A673 (cell line): ENCODE measurements at regions not wholly inside any gene's neighbourhood (a gene's known extent, or its start where the extent isn't known, plus 50 kb on each side); places are given as distances from the start of the nearest gene placed in this dataset.

Source experiments
- BruUV-seq: library from RNA; stranded (reverse); fragments of 400-500 nt; replicated peaks from 2 replicates; lab custom pipeline; 2021; lab: Mats Ljungman, UMichigan
- CTCF ChIA-PET: fragments of 300-600 bp; sonication (Branson Sonifier 250); formaldehyde crosslinking; loops from one replicate; lab custom pipeline; 2022; ENCODE audit warnings: antibody characterized with exemption; lab: Charles Lee
- POLR2A ChIA-PET: fragments of 300-600 bp; sonication (Branson Sonifier 250); formaldehyde crosslinking; loops from one replicate; lab custom pipeline; 2022; ENCODE audit warnings: antibody characterized with exemption; ENCODE audit not compliant: low non-redundant PET; lab: Charles Lee
- DNase-seq: peaks from one replicate; pipeline ENCODE4 v3.0.0-alpha.2; 2015; ENCODE audit warnings: low spot score
- H3K27ac ChIP-seq: fragments of 200-600 bp; sonication (generic); 2 replicates; pipeline ENCODE4 v1.5.1; 2016; ENCODE audit warnings: mixed run types, low read depth, mild to moderate bottlenecking, mixed read lengths, antibody characterized with exemption, low read length; ENCODE audit not compliant: poor library complexity, severe bottlenecking
- H3K27me3 ChIP-seq: fragments of 200-600 bp; sonication (generic); replicated peaks from 2 replicates; pipeline ENCODE4 v1.6.1; 2017; ENCODE audit warnings: mixed run types, low read depth, mild to moderate bottlenecking, mixed read lengths, antibody characterized with exemption, low read length; ENCODE audit not compliant: insufficient read depth, poor library complexity
- H3K36me3 ChIP-seq: fragments of 200-600 bp; sonication (generic); 2 replicates; pipeline ENCODE4 v1.6.1; 2016; ENCODE audit warnings: mixed run types, mild to moderate bottlenecking, mixed read lengths, antibody characterized with exemption, low read length; ENCODE audit not compliant: insufficient read depth, poor library complexity, severe bottlenecking
- H3K4me1 ChIP-seq: fragments of 200-600 bp; sonication (generic); 2 replicates; pipeline ENCODE4 v1.6.1; 2017; ENCODE audit warnings: mixed run types, mild to moderate bottlenecking, mixed read lengths, antibody characterized with exemption, low read length; ENCODE audit not compliant: insufficient read depth, poor library complexity, severe bottlenecking
- H3K4me3 ChIP-seq: fragments of 200-600 bp; sonication (generic); 2 replicates; pipeline ENCODE4 v1.5.1; 2016; ENCODE audit warnings: low read depth, mixed run types, mild to moderate bottlenecking, mixed read lengths, low read length; ENCODE audit not compliant: poor library complexity, severe bottlenecking
- H3K9me3 ChIP-seq: fragments of 200-600 bp; sonication (generic); 2 replicates; pipeline ENCODE4 v1.6.1; 2016; ENCODE audit warnings: mixed run types, low read depth, mild to moderate bottlenecking, mixed read lengths, antibody characterized with exemption, low read length; ENCODE audit not compliant: poor library complexity, severe bottlenecking
- CTCF ChIP-seq: fragments of 300-800, 200-600 bp; sonication (generic); conservative IDR thresholded peaks from 2 replicates; pipeline ENCODE4 v1.5.1; 2017; ENCODE audit warnings: low read depth, mild to moderate bottlenecking, antibody characterized with exemption, low read length, moderate library complexity, mixed read lengths
- EZH2 ChIP-seq: fragments of 200-600 bp; sonication (generic); IDR thresholded peaks from 2 replicates; pipeline ENCODE4 v1.6.1; 2017; ENCODE audit warnings: borderline replicate concordance, low read depth, mild to moderate bottlenecking, mixed read lengths, antibody characterized with exemption, low read length; ENCODE audit not compliant: poor library complexity, severe bottlenecking
- intact Hi-C: fragments of 100-400 bp; cut with micrococcal nuclease; formaldehyde crosslinking; loops from one replicate; pipeline ENCODE4 v1.10.0; 2022; ENCODE audit not compliant: unreplicated experiment

- POLR2A ChIA-PET = no interaction called here
- H3K4me1 ChIP-seq = peaks cover 2% of the 10 kb centered on the region
- intact Hi-C loops = no loop called here
- peaks cover 7% of the 10 kb centered on the region for H3K27me3 ChIP-seq
- TF ChIP-seq CTCF (no peak), EZH2 (no peak)
- DNase-seq = no peak
- no peaks in the 10 kb centered on the region for H3K9me3 ChIP-seq
- CTCF ChIA-PET = no interaction called here
- no peaks in the 10 kb centered on the region for H3K36me3 ChIP-seq
- no peak overlapping the region for H3K27ac ChIP-seq
- no TSS peak for BruUV-seq
- H3K4me3 ChIP-seq = no peak overlapping the region
Measured at GRCh38 chr11:123356539-123356938, 73.5 kb upstream of the GRAMD1B start.

GRCh38 chr11:123354371-123354975, 75.6 kb upstream of the GRAMD1B start:
- ChIA-PET POLR2A (no interaction called here), CTCF (no interaction called here)
- intact Hi-C loops = no loop called here
- TF ChIP-seq EZH2 (no peak), CTCF (no peak)
- no peak for DNase-seq
- Histone ChIP-seq H3K4me1 (peaks cover 5% of the 10 kb centered on the region), H3K27me3 (peaks cover 7% of the 10 kb centered on the region), H3K27ac (no peak overlapping the region), H3K36me3 (no peaks in the 10 kb centered on the region), H3K9me3 (no peaks in the 10 kb centered on the region), H3K4me3 (no peak overlapping the region)
- BruUV-seq = no TSS peak

- H3K4me3 ChIP-seq = no peak overlapping the region
- ChIA-PET POLR2A (no interaction called here), CTCF (no interaction called here)
- DNase-seq = no peak
- no peak for TF ChIP-seq CTCF
- TF ChIP-seq EZH2 = no peak
- no peaks in the 10 kb centered on the region for H3K36me3 ChIP-seq
- intact Hi-C loops = no loop called here
- no peaks in the 10 kb centered on the region for H3K9me3 ChIP-seq
- no TSS peak for BruUV-seq
- H3K4me1 ChIP-seq = peaks cover 5% of the 10 kb centered on the region
- no peaks in the 10 kb centered on the region for H3K27me3 ChIP-seq
- no peak overlapping the region for H3K27ac ChIP-seq
Measured at GRCh38 chr11:123351375-123351774, 78.7 kb upstream of the GRAMD1B start.
